PC-3 (cell line): ENCODE measurements at regions not wholly inside any gene's neighbourhood (a gene's known extent, or its start where the extent isn't known, plus 50 kb on each side); places are given as distances from the start of the nearest gene placed in this dataset.

Source experiments
- ATAC-seq: fragments of 200-7000 bp; cut with Tn5 transposase; 2 replicates; pipeline ENCODE4 v1.9.1; 2020; ENCODE audit warnings: mild to moderate bottlenecking, moderate library complexity
- BruUV-seq: library from RNA; stranded (reverse); fragments of 400-500 nt; replicated peaks from 2 replicates; lab custom pipeline; 2021; lab: Mats Ljungman, UMichigan
- CTCF ChIA-PET: fragments of 300-600 bp; sonication (Branson Sonifier 250); formaldehyde crosslinking; loops from one replicate; lab custom pipeline; 2022; ENCODE audit warnings: antibody characterized with exemption; lab: Charles Lee
- POLR2A ChIA-PET: fragments of 300-600 bp; sonication (Branson Sonifier 250); formaldehyde crosslinking; loops from one replicate; lab custom pipeline; 2022; ENCODE audit warnings: antibody characterized with exemption; ENCODE audit not compliant: unreplicated experiment; lab: Charles Lee
- DNase-seq: peaks from one replicate; pipeline ENCODE4 v3.0.0-alpha.2; 2015
- H2AFZ ChIP-seq: fragments of 300-600 bp; sonication (generic); 2 replicates; pipeline ENCODE4 v1.6.0; 2016; ENCODE audit warnings: antibody characterized with exemption, low read length
- H3F3A ChIP-seq: fragments of 300-600 bp; sonication (generic); one replicate; pipeline ENCODE4 v1.6.0; 2017; ENCODE audit warnings: antibody characterized with exemption, low read length, control low read depth, mild to moderate bottlenecking; ENCODE audit not compliant: unreplicated experiment
- H3K27ac ChIP-seq: fragments of 300-600 bp; sonication (generic); 2 replicates; pipeline ENCODE4 v1.5.1; 2016; ENCODE audit warnings: mild to moderate bottlenecking, low read length
- H3K27me3 ChIP-seq: fragments of 300-600 bp; sonication (generic); 2 replicates; pipeline ENCODE4 v1.6.1; 2016; ENCODE audit warnings: low read length, mixed read lengths
- H3K36me3 ChIP-seq: fragments of 300-600 bp; sonication (generic); 2 replicates; pipeline ENCODE4 v1.6.1; 2016; ENCODE audit warnings: low read depth, mixed run types, low read length, mixed read lengths
- H3K4me1 ChIP-seq: fragments of 300-600 bp; sonication (generic); 2 replicates; pipeline ENCODE4 v1.5.1; 2016; ENCODE audit warnings: low read length; ENCODE audit not compliant: insufficient read depth
- H3K4me2 ChIP-seq: fragments of 300-600 bp; sonication (generic); 2 replicates; pipeline ENCODE4 v1.6.0; 2016; ENCODE audit warnings: low read length
- H3K4me3 ChIP-seq: fragments of 300-600 bp; sonication (generic); 2 replicates; pipeline ENCODE4 v1.5.1; 2016; ENCODE audit warnings: mild to moderate bottlenecking, low read length, mixed read lengths
- H3K79me2 ChIP-seq: fragments of 300-600 bp; sonication (generic); 2 replicates; pipeline ENCODE4 v1.6.1; 2017; ENCODE audit warnings: low read length, mixed read lengths
- H3K9ac ChIP-seq: fragments of 300-600 bp; sonication (generic); 2 replicates; pipeline ENCODE4 v1.6.0; 2016; ENCODE audit warnings: mild to moderate bottlenecking, low read length
- H3K9me2 ChIP-seq: fragments of 300-600 bp; sonication (generic); replicated peaks from 2 replicates; pipeline ENCODE4 v1.6.1; 2016; ENCODE audit warnings: mixed run types, low read length, mixed read lengths
- H3K9me3 ChIP-seq: fragments of 300-600 bp; sonication (generic); 2 replicates; pipeline ENCODE4 v1.6.1; 2016; ENCODE audit warnings: low read length, mixed read lengths
- H4K20me1 ChIP-seq: fragments of 300-600 bp; sonication (generic); 2 replicates; pipeline ENCODE4 v1.6.1; 2016; ENCODE audit warnings: low read length, mixed read lengths
- CTCF ChIP-seq: fragments of 300-600 bp; sonication (generic); conservative IDR thresholded peaks from 2 replicates; pipeline ENCODE4 v1.5.1; 2017; ENCODE audit warnings: antibody characterized with exemption, low read depth, mild to moderate bottlenecking, low read length
- EZH2 ChIP-seq: fragments of 300-600 bp; sonication (generic); IDR thresholded peaks from one replicate; pipeline ENCODE4 v1.6.1; 2017; ENCODE audit warnings: antibody characterized with exemption, mild to moderate bottlenecking, low read length; ENCODE audit not compliant: unreplicated experiment
- EZH2phosphoT487 ChIP-seq: fragments of 300-600 bp; sonication (generic); IDR thresholded peaks from 2 replicates; pipeline ENCODE4 v1.6.1; 2018; ENCODE audit warnings: mild to moderate bottlenecking, antibody characterized with exemption, low read length, borderline replicate concordance
- intact Hi-C: fragments of 100-400 bp; cut with micrococcal nuclease; formaldehyde crosslinking; loops from 2 replicates; pipeline ENCODE4 v1.9.0; 2023

- H3K27me3 ChIP-seq = no peaks in the 10 kb centered on the region
- DNase-seq (no peak), ATAC-seq (no peak)
- no peak overlapping the region for H3K4me3 ChIP-seq
- H3K9me2 ChIP-seq = no peaks in the 10 kb centered on the region
- intact Hi-C loops = no loop called here
- ChIA-PET CTCF (no interaction called here), POLR2A (no interaction called here)
- no peak overlapping the region for H2AFZ ChIP-seq
- H3K27ac ChIP-seq = no peak overlapping the region
- no peaks in the 10 kb centered on the region for H3K79me2 ChIP-seq
- peaks cover 23% of the 10 kb centered on the region for H3K4me1 ChIP-seq
- no peak overlapping the region for H3K9ac ChIP-seq
- TF ChIP-seq EZH2phosphoT487 (no peak), EZH2 (no peak)
- no peaks in the 10 kb centered on the region for H3F3A ChIP-seq
- no peak overlapping the region for H3K4me2 ChIP-seq
- no peaks in the 10 kb centered on the region for H3K36me3 ChIP-seq
- BruUV-seq = no TSS peak
- no peaks in the 10 kb centered on the region for H4K20me1 ChIP-seq
- H3K9me3 ChIP-seq = no peaks in the 10 kb centered on the region
Observed at GRCh38 chr5:96129276-96129675, 167.6 kb upstream of the ELL2 start.

- intact Hi-C loops = no loop called here
- POLR2A ChIA-PET = no interaction called here
- BruUV-seq = no TSS peak
Observed at GRCh38 chr5:96128204-96128864, 166.7 kb upstream of the ELL2 start.

GRCh38 chr5:96127538-96127937 lies 165.9 kb upstream of the ELL2 start:
- DNase-seq = no peak
- intact Hi-C loops = no loop called here
- no peak overlapping the region for H3K9ac ChIP-seq
- H2AFZ ChIP-seq = no peak overlapping the region
- no peak overlapping the region for H3K4me2 ChIP-seq
- TF ChIP-seq EZH2phosphoT487 = no peak
- no peak for TF ChIP-seq EZH2
- TF ChIP-seq CTCF = no peak
- no peak for ATAC-seq
- H3K9me2 ChIP-seq = no peaks in the 10 kb centered on the region
- H3K4me3 ChIP-seq = no peak overlapping the region
- CTCF ChIA-PET = no interaction called here
- no peaks in the 10 kb centered on the region for H3K27me3 ChIP-seq
- H3F3A ChIP-seq = no peaks in the 10 kb centered on the region
- no peaks in the 10 kb centered on the region for H3K79me2 ChIP-seq
- no peaks in the 10 kb centered on the region for H3K9me3 ChIP-seq
- no peak overlapping the region for H3K27ac ChIP-seq
- peaks cover 22% of the 10 kb centered on the region for H3K4me1 ChIP-seq
- no peaks in the 10 kb centered on the region for H3K36me3 ChIP-seq
- POLR2A ChIA-PET = interaction anchor here (0.6 kb wide), 1 partner anchor 163 kb away, joined by 5 read pairs; no protein-coding TSS in a partner anchor
- H4K20me1 ChIP-seq = no peaks in the 10 kb centered on the region
- BruUV-seq = no TSS peak

More at GRCh38 chr5:96128204-96128864, 166.7 kb upstream of the ELL2 start:
- no peaks in the 10 kb centered on the region for H3F3A ChIP-seq
- DNase-seq (no peak), ATAC-seq (no peak)
- no peaks in the 10 kb centered on the region for H3K9me3 ChIP-seq
- H3K4me2 ChIP-seq = no peak overlapping the region
- H3K27ac ChIP-seq = no peak overlapping the region
- CTCF ChIA-PET = no interaction called here
- H3K4me3 ChIP-seq = no peak overlapping the region
- no peaks in the 10 kb centered on the region for H3K9me2 ChIP-seq
- no peaks in the 10 kb centered on the region for H3K36me3 ChIP-seq
- H3K79me2 ChIP-seq = no peaks in the 10 kb centered on the region
- H3K27me3 ChIP-seq = no peaks in the 10 kb centered on the region
- peaks cover 23% of the 10 kb centered on the region for H3K4me1 ChIP-seq
- no peak overlapping the region for H3K9ac ChIP-seq
- TF ChIP-seq CTCF (no peak), EZH2 (no peak), EZH2phosphoT487 (no peak)
- H2AFZ ChIP-seq = no peak overlapping the region
- H4K20me1 ChIP-seq = no peaks in the 10 kb centered on the region
